ENCODE measurements at regions not wholly inside any gene's neighbourhood (a gene's known extent, or its start where the extent isn't known, plus 50 kb on each side); places are given as distances from the start of the nearest gene placed in this dataset.

- H3K27ac ChIP-seq (ENCODE audit: insufficient read length, low read depth, low read length), result no peak overlapping the region
- H3K14ac ChIP-seq (ENCODE audit: insufficient read depth, low read length), result no peak overlapping the region
- Mint-ChIP-seq H3K9me3 (no peaks in the 10 kb centered on the region; a peak in 1 of 5 replicates), H3K27ac (peak overlapping the region in 1 of 3 experiments; percentile 96; a peak in 1 of 7 replicates), H3K4me1 (peaks cover 50 to 55% of the 10 kb centered on the region in 2 experiments), H3K27me3 (ENCODE audit: low read depth) (peaks cover 3% of the 10 kb centered on the region), H3K4me3 (no peak overlapping the region), H3K36me3 (ENCODE audit: insufficient read depth in 1 of 3, low read depth in 3 of 3) (no peaks in the 10 kb centered on the region)
- no peak overlapping the region for H4K8ac ChIP-seq (replicated peaks; ENCODE audit: insufficient read length, low read depth, low read length)
- H3K79me1 ChIP-seq (ENCODE audit: insufficient read depth, low read depth, low read length, poor library complexity, severe bottlenecking), result no peaks in the 10 kb centered on the region
- no peaks in the 10 kb centered on the region for H3K27me3 ChIP-seq (ENCODE audit: insufficient read depth, low read length)
- H2BK120ac ChIP-seq (ENCODE audit: low read depth, low read length, poor library complexity, severe bottlenecking), result no peak overlapping the region
- H2BK5ac ChIP-seq (ENCODE audit: insufficient read length, low read length), result no peak overlapping the region
- TF ChIP-seq CTCF (conservative IDR thresholded peaks at IDR 0.05), result no peak
- H2BK12ac ChIP-seq (ENCODE audit: insufficient read length, low read depth, low read length), result no peak overlapping the region
- no peak overlapping the region for H4K5ac ChIP-seq (ENCODE audit: insufficient read length, low read depth, low read length)
- no peak overlapping the region for H3K56ac ChIP-seq (ENCODE audit: insufficient read length, low read depth, low read length)
- H3K23ac ChIP-seq (ENCODE audit: insufficient read length, low read depth, low read length), result no peak overlapping the region
- H3K4me1 ChIP-seq (ENCODE audit: insufficient read depth, low read length), result peaks cover 4% of the 10 kb centered on the region; the same call in 1 of the 2 replicates
- no CpG with 5 or more reads among the region's 2 CpGs for WGBS (ENCODE audit: extremely low coverage, insufficient read length, low lambda C conversion rate)
- no peak overlapping the region for H3K4ac ChIP-seq (ENCODE audit: low read depth, low read length)
- H3K79me2 ChIP-seq (ENCODE audit: insufficient read depth, low read length), result no peaks in the 10 kb centered on the region
- H3K18ac ChIP-seq (ENCODE audit: insufficient read length, low read depth, low read length), result no peak overlapping the region
- H2BK15ac ChIP-seq (ENCODE audit: low read depth, low read length), result no peak overlapping the region
- no peak overlapping the region for H3K4me2 ChIP-seq (ENCODE audit: insufficient read depth, insufficient read length, low read length)
- no peaks in the 10 kb centered on the region for H3K9me3 ChIP-seq (ENCODE audit: control insufficient read depth, low read depth, low read length)
- no peaks in the 10 kb centered on the region for H4K20me1 ChIP-seq (ENCODE audit: control insufficient read depth, insufficient read depth, insufficient read length)
- no peak for DNase-seq
- no peak overlapping the region for H2AFZ ChIP-seq (ENCODE audit: low read length)
- H2AK5ac ChIP-seq (ENCODE audit: insufficient read length, low read length), result no peak overlapping the region
- no peak overlapping the region for H3K9ac ChIP-seq (ENCODE audit: extremely low read depth, insufficient read length, low read length)
- H3K23me2 ChIP-seq (ENCODE audit: insufficient read length, low read depth, low read length, poor library complexity, severe bottlenecking), result no peaks in the 10 kb centered on the region
- no peak overlapping the region for H2BK20ac ChIP-seq (ENCODE audit: low read depth, low read length, poor library complexity, severe bottlenecking)
- H4K91ac ChIP-seq (ENCODE audit: insufficient read length, low read depth, low read length), result no peak overlapping the region
- H3T11ph ChIP-seq (ENCODE audit: low read length), result no peak overlapping the region
These were observed 136.7 kb upstream of the MAGI3 start for GRCh38 chr1:113253590-113253989.
